PC-3 (cell line): ENCODE measurements at regions not wholly inside any gene's neighbourhood (a gene's known extent, or its start where the extent isn't known, plus 50 kb on each side); places are given as distances from the start of the nearest gene placed in this dataset.

Experiments
- ATAC-seq: fragments of 200-7000 bp; cut with Tn5 transposase; 2 replicates; pipeline ENCODE4 v1.9.1; 2020; ENCODE audit warnings: mild to moderate bottlenecking, moderate library complexity
- BruUV-seq: library from RNA; stranded (reverse); fragments of 400-500 nt; replicated peaks from 2 replicates; lab custom pipeline; 2021; lab: Mats Ljungman, UMichigan
- CTCF ChIA-PET: fragments of 300-600 bp; sonication (Branson Sonifier 250); formaldehyde crosslinking; loops from one replicate; lab custom pipeline; 2022; ENCODE audit warnings: antibody characterized with exemption; lab: Charles Lee
- POLR2A ChIA-PET: fragments of 300-600 bp; sonication (Branson Sonifier 250); formaldehyde crosslinking; loops from one replicate; lab custom pipeline; 2022; ENCODE audit warnings: antibody characterized with exemption; ENCODE audit not compliant: unreplicated experiment; lab: Charles Lee
- DNase-seq: peaks from one replicate; pipeline ENCODE4 v3.0.0-alpha.2; 2015
- H2AFZ ChIP-seq: fragments of 300-600 bp; sonication (generic); 2 replicates; pipeline ENCODE4 v1.6.0; 2016; ENCODE audit warnings: antibody characterized with exemption, low read length
- H3F3A ChIP-seq: fragments of 300-600 bp; sonication (generic); one replicate; pipeline ENCODE4 v1.6.0; 2017; ENCODE audit warnings: antibody characterized with exemption, low read length, control low read depth, mild to moderate bottlenecking; ENCODE audit not compliant: unreplicated experiment
- H3K27ac ChIP-seq: fragments of 300-600 bp; sonication (generic); 2 replicates; pipeline ENCODE4 v1.5.1; 2016; ENCODE audit warnings: mild to moderate bottlenecking, low read length
- H3K27me3 ChIP-seq: fragments of 300-600 bp; sonication (generic); 2 replicates; pipeline ENCODE4 v1.6.1; 2016; ENCODE audit warnings: low read length, mixed read lengths
- H3K36me3 ChIP-seq: fragments of 300-600 bp; sonication (generic); 2 replicates; pipeline ENCODE4 v1.6.1; 2016; ENCODE audit warnings: low read depth, mixed run types, low read length, mixed read lengths
- H3K4me1 ChIP-seq: fragments of 300-600 bp; sonication (generic); 2 replicates; pipeline ENCODE4 v1.5.1; 2016; ENCODE audit warnings: low read length; ENCODE audit not compliant: insufficient read depth
- H3K4me2 ChIP-seq: fragments of 300-600 bp; sonication (generic); 2 replicates; pipeline ENCODE4 v1.6.0; 2016; ENCODE audit warnings: low read length
- H3K4me3 ChIP-seq: fragments of 300-600 bp; sonication (generic); 2 replicates; pipeline ENCODE4 v1.5.1; 2016; ENCODE audit warnings: mild to moderate bottlenecking, low read length, mixed read lengths
- H3K79me2 ChIP-seq: fragments of 300-600 bp; sonication (generic); 2 replicates; pipeline ENCODE4 v1.6.1; 2017; ENCODE audit warnings: low read length, mixed read lengths
- H3K9ac ChIP-seq: fragments of 300-600 bp; sonication (generic); 2 replicates; pipeline ENCODE4 v1.6.0; 2016; ENCODE audit warnings: mild to moderate bottlenecking, low read length
- H3K9me2 ChIP-seq: fragments of 300-600 bp; sonication (generic); replicated peaks from 2 replicates; pipeline ENCODE4 v1.6.1; 2016; ENCODE audit warnings: mixed run types, low read length, mixed read lengths
- H3K9me3 ChIP-seq: fragments of 300-600 bp; sonication (generic); 2 replicates; pipeline ENCODE4 v1.6.1; 2016; ENCODE audit warnings: low read length, mixed read lengths
- H4K20me1 ChIP-seq: fragments of 300-600 bp; sonication (generic); 2 replicates; pipeline ENCODE4 v1.6.1; 2016; ENCODE audit warnings: low read length, mixed read lengths
- CTCF ChIP-seq: fragments of 300-600 bp; sonication (generic); conservative IDR thresholded peaks from 2 replicates; pipeline ENCODE4 v1.5.1; 2017; ENCODE audit warnings: antibody characterized with exemption, low read depth, mild to moderate bottlenecking, low read length
- EZH2 ChIP-seq: fragments of 300-600 bp; sonication (generic); IDR thresholded peaks from one replicate; pipeline ENCODE4 v1.6.1; 2017; ENCODE audit warnings: antibody characterized with exemption, mild to moderate bottlenecking, low read length; ENCODE audit not compliant: unreplicated experiment
- EZH2phosphoT487 ChIP-seq: fragments of 300-600 bp; sonication (generic); IDR thresholded peaks from 2 replicates; pipeline ENCODE4 v1.6.1; 2018; ENCODE audit warnings: mild to moderate bottlenecking, antibody characterized with exemption, low read length, borderline replicate concordance
- intact Hi-C: fragments of 100-400 bp; cut with micrococcal nuclease; formaldehyde crosslinking; loops from 2 replicates; pipeline ENCODE4 v1.9.0; 2023

- peak; percentile 96 for ATAC-seq
- no peak overlapping the region for H3K27ac ChIP-seq
- no peaks in the 10 kb centered on the region for H3F3A ChIP-seq
- no peak overlapping the region for H3K9ac ChIP-seq
- TF ChIP-seq EZH2phosphoT487 = no peak
- peak; percentile 83 for TF ChIP-seq CTCF
- no peak for TF ChIP-seq EZH2
- no peak overlapping the region for H3K4me3 ChIP-seq
- POLR2A ChIA-PET = no interaction called here
- no peaks in the 10 kb centered on the region for H3K9me2 ChIP-seq
- no peak overlapping the region for H3K4me2 ChIP-seq
- peak; percentile 57 for DNase-seq
- H3K36me3 ChIP-seq = no peaks in the 10 kb centered on the region
- no peak overlapping the region for H2AFZ ChIP-seq
- H3K79me2 ChIP-seq = no peaks in the 10 kb centered on the region
- BruUV-seq = no TSS peak
- CTCF ChIA-PET = no interaction called here
- H3K9me3 ChIP-seq = no peaks in the 10 kb centered on the region
- H4K20me1 ChIP-seq = no peaks in the 10 kb centered on the region
- H3K27me3 ChIP-seq = no peaks in the 10 kb centered on the region
- intact Hi-C loops = loop anchor here (1.0 to 10.0 kb wide), 7 partner anchors 344 to 1134 kb away; no protein-coding TSS in a partner anchor
- no peaks in the 10 kb centered on the region for H3K4me1 ChIP-seq
Observed at GRCh38 chr14:27528328-27528727, 930.5 kb upstream of the NOVA1 start.

- ChIA-PET POLR2A (no interaction called here), CTCF (no interaction called here)
- H3K36me3 ChIP-seq = no peaks in the 10 kb centered on the region
- H3F3A ChIP-seq = no peaks in the 10 kb centered on the region
- H2AFZ ChIP-seq = no peak overlapping the region
- no peak for ATAC-seq
- no peaks in the 10 kb centered on the region for H3K9me2 ChIP-seq
- no peak overlapping the region for H3K4me3 ChIP-seq
- no peak overlapping the region for H3K27ac ChIP-seq
- intact Hi-C loops = no loop called here
- H3K4me2 ChIP-seq = no peak overlapping the region
- no peak for DNase-seq
- H3K27me3 ChIP-seq = no peaks in the 10 kb centered on the region
- H3K9me3 ChIP-seq = 0 out of 2 replicates have a peak, but pooled peaks cover 6% of the 10 kb centered on the region
- no peaks in the 10 kb centered on the region for H3K79me2 ChIP-seq
- no TSS peak for BruUV-seq
- no peak for TF ChIP-seq EZH2phosphoT487
- TF ChIP-seq EZH2 = no peak
- TF ChIP-seq CTCF = no peak
- H3K9ac ChIP-seq = no peak overlapping the region
- H3K4me1 ChIP-seq = no peaks in the 10 kb centered on the region
- no peaks in the 10 kb centered on the region for H4K20me1 ChIP-seq
Observed at GRCh38 chr14:27536748-27537147, 938.9 kb upstream of the NOVA1 start.

GRCh38 chr14:27546111-27546510, 948.3 kb upstream of the NOVA1 start:
- Histone ChIP-seq H2AFZ (no peak overlapping the region), H3F3A (no peaks in the 10 kb centered on the region), H3K9me3 (no peaks in the 10 kb centered on the region), H3K9ac (no peak overlapping the region), H3K36me3 (no peaks in the 10 kb centered on the region), H3K4me2 (no peak overlapping the region), H3K27me3 (no peaks in the 10 kb centered on the region), H3K4me3 (no peak overlapping the region), H3K79me2 (no peaks in the 10 kb centered on the region), H3K4me1 (no peaks in the 10 kb centered on the region), H3K27ac (no peak overlapping the region), H3K9me2 (no peaks in the 10 kb centered on the region), H4K20me1 (no peaks in the 10 kb centered on the region)
- ChIA-PET POLR2A (interaction anchor here (0.7 kb wide), 1 partner anchor 1765 kb away, joined by 3 read pairs; no protein-coding TSS in a partner anchor), CTCF (no interaction called here)
- TF ChIP-seq EZH2 = no peak
- TF ChIP-seq CTCF = no peak
- TF ChIP-seq EZH2phosphoT487 = no peak
- BruUV-seq = no TSS peak
- intact Hi-C loops = loop anchor here (5.0 kb wide), 1 partner anchor 1061 kb away; no protein-coding TSS in a partner anchor
- DNase-seq (no peak), ATAC-seq (no peak)
